ENCODE measurements at regions not wholly inside any gene's neighbourhood (a gene's known extent, or its start where the extent isn't known, plus 50 kb on each side); places are given as distances from the start of the nearest gene placed in this dataset.

- no peaks in the 10 kb centered on the region for H3K4me1 ChIP-seq
- H3K27me3 ChIP-seq: peaks cover 0 to 11% (median 0%) of the 10 kb centered on the region in 9 donors
- ATAC-seq (no peak), DNase-seq (peak in 2 of 5 donors; percentile 3 to 40)
- no peak overlapping the region for H3K4me3 ChIP-seq
- WGBS, 4 donors: 90 to 95% (median 93%) methylated on average over 6 of the region's 6 CpGs
- no peak for TF ChIP-seq POLR2A (IDR thresholded peaks at IDR 0.05)
- TF ChIP-seq CTCF (IDR thresholded peaks at IDR 0.05): no peak
- no peaks in the 10 kb centered on the region for H3K9me3 ChIP-seq
- intact Hi-C loops (cut with DNase I): no loop called here
- H3K36me3 ChIP-seq: no peaks in the 10 kb centered on the region
- no peak overlapping the region for H3K27ac ChIP-seq
Observed at GRCh38 chr22:49210606-49211005, 617.1 kb downstream of the BRD1 start.

GRCh38 chr22:49209452-49210195, 618.0 kb downstream of the BRD1 start:
- TF ChIP-seq POLR2A (IDR thresholded peaks at IDR 0.05) (no peak), CTCF (IDR thresholded peaks at IDR 0.05) (no peak)
- H3K27me3 ChIP-seq: peaks cover 0 to 11% (median 0%) of the 10 kb centered on the region in 9 donors

GRCh38 chr22:49208768-49209252, 618.9 kb downstream of the BRD1 start:
- 46 to 58% (median 54%) methylated on average over 15 of the region's 15 CpGs for WGBS, 4 donors
- TF ChIP-seq CTCF (IDR thresholded peaks at IDR 0.05): no peak
- no peak for TF ChIP-seq POLR2A (IDR thresholded peaks at IDR 0.05)
- DNase-seq (peak in 1 of 5 donors; percentile 2), ATAC-seq (no peak)
- no peaks in the 10 kb centered on the region for H3K9me3 ChIP-seq
- peaks cover 0 to 11% (median 0%) of the 10 kb centered on the region in 9 donors for H3K27me3 ChIP-seq
- no peaks in the 10 kb centered on the region for H3K4me1 ChIP-seq
- H3K27ac ChIP-seq: no peak overlapping the region
- no peak overlapping the region for H3K4me3 ChIP-seq
- intact Hi-C loops (cut with DNase I): no loop called here
- no peaks in the 10 kb centered on the region for H3K36me3 ChIP-seq

More at GRCh38 chr22:49209452-49210195, 618.0 kb downstream of the BRD1 start:
- intact Hi-C loops (cut with DNase I): no loop called here
- Histone ChIP-seq H3K27ac (no peak overlapping the region), H3K36me3 (no peaks in the 10 kb centered on the region), H3K9me3 (no peaks in the 10 kb centered on the region), H3K4me3 (no peak overlapping the region), H3K4me1 (no peaks in the 10 kb centered on the region)
- peak in 4 of 5 donors; percentile 7 to 29 (median 16) for DNase-seq
- WGBS, 4 donors: 44 to 67% (median 55%) methylated on average over 14 to 15 of the region's 15 CpGs
- no peak for ATAC-seq

- 80 to 86% (median 86%) methylated on average over 2 of the region's 2 CpGs; no CpG with 5 or more reads in 1 of the 4 donors for WGBS, 4 donors
- H3K36me3 ChIP-seq: no peaks in the 10 kb centered on the region
- TF ChIP-seq CTCF (IDR thresholded peaks at IDR 0.05): no peak
- no peak for TF ChIP-seq POLR2A (IDR thresholded peaks at IDR 0.05)
- ATAC-seq: no peak
- H3K27ac ChIP-seq: no peak overlapping the region
- DNase-seq: peak in 2 of 5 donors; percentile 1 to 4
- no peaks in the 10 kb centered on the region for H3K4me1 ChIP-seq
- intact Hi-C loops (cut with DNase I): no loop called here
- H3K27me3 ChIP-seq: peaks cover 0 to 9% (median 0%) of the 10 kb centered on the region in 9 donors
- no peak overlapping the region for H3K4me3 ChIP-seq
- H3K9me3 ChIP-seq: no peaks in the 10 kb centered on the region
Observed at GRCh38 chr22:49208004-49208402, 619.7 kb downstream of the BRD1 start.

Measured in heart left ventricle (tissue), 16 donors.